Fibroblast of lung (primary cell): ENCODE measurements at regions not wholly inside any gene's neighbourhood (a gene's known extent, or its start where the extent isn't known, plus 50 kb on each side); places are given as distances from the start of the nearest gene placed in this dataset.

Experiments used
- DNase-seq, 2 donors: peaks; one replicate each; pipeline versions ENCODE4 v3.0.0 to v3.0.0-alpha.2; 2010; ENCODE audit warnings: low read depth in 2 of 2
- H2AFZ ChIP-seq: 2 replicates; pipeline ENCODE4 v1.5.1; 2012; ENCODE audit warnings: low read length, control low read depth, inconsistent platforms
- H3K27ac ChIP-seq: 2 replicates; pipeline ENCODE4 v1.5.1; 2011; ENCODE audit warnings: low read length, control low read depth; ENCODE audit not compliant: insufficient read depth
- H3K27me3 ChIP-seq: 2 replicates; pipeline ENCODE4 v1.5.1; 2011; ENCODE audit warnings: mild to moderate bottlenecking, low read length; ENCODE audit not compliant: control insufficient read depth, insufficient read depth
- H3K36me3 ChIP-seq: 2 replicates; pipeline ENCODE4 v1.5.1; 2011; ENCODE audit warnings: low read length; ENCODE audit not compliant: control insufficient read depth, insufficient read depth
- H3K4me1 ChIP-seq: 2 replicates; pipeline ENCODE4 v1.5.1; 2011; ENCODE audit warnings: low read length; ENCODE audit not compliant: control insufficient read depth, insufficient read depth; ENCODE audit errors: extremely low read depth
- H3K4me2 ChIP-seq: 2 replicates; pipeline ENCODE4 v1.5.1; 2011; ENCODE audit warnings: low read length, control low read depth; ENCODE audit not compliant: insufficient read depth; ENCODE audit errors: extremely low read depth
- H3K4me3 ChIP-seq, 4 experiments: fragments of 200-600 bp in 1 of 4; sonication (generic) in 1 of 4; replicated peaks in 1 of 4; 2 replicates each; pipeline ENCODE4 v1.5.1; 2011 to 2016; ENCODE audit warnings: low read length in 4 of 4, low read depth in 3 of 4, mild to moderate bottlenecking in 3 of 4, control low read depth in 2 of 4, inconsistent platforms in 1 of 4, mixed read lengths in 1 of 4; ENCODE audit not compliant: insufficient read depth in 1 of 4; ENCODE audit errors: control extremely low read depth in 1 of 4
- H3K79me2 ChIP-seq: 2 replicates; pipeline ENCODE4 v1.5.1; 2012; ENCODE audit warnings: mild to moderate bottlenecking, low read length, inconsistent platforms; ENCODE audit not compliant: control insufficient read depth, insufficient read depth
- H3K9ac ChIP-seq: 2 replicates; pipeline ENCODE4 v1.5.1; 2011; ENCODE audit warnings: mild to moderate bottlenecking, low read length, control low read depth; ENCODE audit not compliant: insufficient read depth
- H3K9me3 ChIP-seq: 2 replicates; pipeline ENCODE4 v1.5.1; 2012; ENCODE audit warnings: low read depth, low read length; ENCODE audit not compliant: control insufficient read depth, insufficient read depth
- H4K20me1 ChIP-seq: 2 replicates; pipeline ENCODE4 v1.5.1; 2011; ENCODE audit warnings: low read length; ENCODE audit not compliant: control insufficient read depth, insufficient read depth; ENCODE audit errors: extremely low read depth
- CTCF ChIP-seq, 2 donors: IDR thresholded peaks in 1 of 2; conservative IDR thresholded peaks in 1 of 2; 1 replicate in 1 of 2; 2 replicates in 1 of 2; pipeline ENCODE4 v1.5.1; 2011 to 2012; ENCODE audit warnings: low read length in 2 of 2, control low read depth in 1 of 2, inconsistent platforms in 1 of 2, low read depth in 1 of 2, mild to moderate bottlenecking in 1 of 2
- EZH2 ChIP-seq: IDR thresholded peaks from 2 replicates; pipeline ENCODE4 v1.5.1; 2012; ENCODE audit warnings: low read length, control low read depth, mild to moderate bottlenecking; ENCODE audit errors: missing control alignments

GRCh38 chr1:229987953-229988352 lies 79.1 kb upstream of the GALNT2 start:
- H3K9ac ChIP-seq = no peak overlapping the region
- H3K9me3 ChIP-seq = no peaks in the 10 kb centered on the region
- no peak overlapping the region for H3K4me2 ChIP-seq
- no peak overlapping the region for H3K4me3 ChIP-seq
- no peaks in the 10 kb centered on the region for H3K27me3 ChIP-seq
- no peak for DNase-seq
- no peaks in the 10 kb centered on the region for H3K36me3 ChIP-seq
- no peak for TF ChIP-seq CTCF (conservative IDR thresholded peaks at IDR 0.05 in 1 of 2, IDR thresholded peaks at IDR 0.05 in 1 of 2; ENCODE audit: low read depth in 1 of 2, low read length in 2 of 2)
- no peak for TF ChIP-seq EZH2
- no peaks in the 10 kb centered on the region for H3K4me1 ChIP-seq
- H2AFZ ChIP-seq = no peak overlapping the region
- H4K20me1 ChIP-seq = no peaks in the 10 kb centered on the region
- no peaks in the 10 kb centered on the region for H3K79me2 ChIP-seq
- no peak overlapping the region for H3K27ac ChIP-seq

GRCh38 chr1:229988534-229988933 lies 78.5 kb upstream of the GALNT2 start:
- H3K4me2 ChIP-seq = no peak overlapping the region
- no peaks in the 10 kb centered on the region for H4K20me1 ChIP-seq
- H3K27me3 ChIP-seq = no peaks in the 10 kb centered on the region
- H3K36me3 ChIP-seq = no peaks in the 10 kb centered on the region
- TF ChIP-seq EZH2 = no peak
- no peak for TF ChIP-seq CTCF (conservative IDR thresholded peaks at IDR 0.05 in 1 of 2, IDR thresholded peaks at IDR 0.05 in 1 of 2; ENCODE audit: low read depth in 1 of 2, low read length in 2 of 2)
- H2AFZ ChIP-seq = no peak overlapping the region
- no peak overlapping the region for H3K9ac ChIP-seq
- H3K79me2 ChIP-seq = no peaks in the 10 kb centered on the region
- H3K27ac ChIP-seq = no peak overlapping the region
- no peak overlapping the region for H3K4me3 ChIP-seq
- no peaks in the 10 kb centered on the region for H3K4me1 ChIP-seq
- no peaks in the 10 kb centered on the region for H3K9me3 ChIP-seq
- no peak for DNase-seq

- no peak for DNase-seq
- TF ChIP-seq CTCF (conservative IDR thresholded peaks at IDR 0.05 in 1 of 2, IDR thresholded peaks at IDR 0.05 in 1 of 2; ENCODE audit: low read depth in 1 of 2, low read length in 2 of 2) (no peak), EZH2 (no peak)
- H3K79me2 ChIP-seq = no peaks in the 10 kb centered on the region
Measured at GRCh38 chr1:229989591-229990248, 77.3 kb upstream of the GALNT2 start.

More at GRCh38 chr1:229989591-229990248, 77.3 kb upstream of the GALNT2 start:
- Histone ChIP-seq H3K36me3 (no peaks in the 10 kb centered on the region), H3K4me1 (no peaks in the 10 kb centered on the region), H3K4me2 (no peak overlapping the region), H3K27ac (no peak overlapping the region), H3K4me3 (no peak overlapping the region), H3K9ac (no peak overlapping the region), H3K27me3 (no peaks in the 10 kb centered on the region), H3K9me3 (no peaks in the 10 kb centered on the region), H4K20me1 (no peaks in the 10 kb centered on the region), H2AFZ (no peak overlapping the region)
